ENCODE measurements at regions not wholly inside any gene's neighbourhood (a gene's known extent, or its start where the extent isn't known, plus 50 kb on each side); places are given as distances from the start of the nearest gene placed in this dataset.

DNA sequence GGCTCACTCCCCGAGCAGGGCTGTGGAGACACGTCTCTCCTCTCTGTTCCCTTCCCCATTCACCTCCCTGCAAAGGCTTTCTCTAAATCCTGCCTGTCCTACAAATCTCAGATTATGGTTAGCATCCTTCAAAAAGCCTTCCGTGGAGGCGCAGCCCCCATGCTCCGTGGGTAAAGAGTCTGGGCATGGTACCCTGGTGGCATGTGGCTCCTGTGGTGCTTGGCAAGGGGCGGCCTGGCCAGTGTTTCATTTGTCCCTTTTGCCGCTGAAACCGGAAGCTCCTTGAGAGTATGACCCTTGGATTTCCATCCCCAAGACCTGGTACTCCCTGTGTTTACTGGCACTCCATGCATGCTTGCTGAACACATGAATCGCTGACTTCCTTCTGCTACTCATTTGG is 839.3 kb upstream of the SALL3 start:
- no peak for DNase-seq

DNA sequence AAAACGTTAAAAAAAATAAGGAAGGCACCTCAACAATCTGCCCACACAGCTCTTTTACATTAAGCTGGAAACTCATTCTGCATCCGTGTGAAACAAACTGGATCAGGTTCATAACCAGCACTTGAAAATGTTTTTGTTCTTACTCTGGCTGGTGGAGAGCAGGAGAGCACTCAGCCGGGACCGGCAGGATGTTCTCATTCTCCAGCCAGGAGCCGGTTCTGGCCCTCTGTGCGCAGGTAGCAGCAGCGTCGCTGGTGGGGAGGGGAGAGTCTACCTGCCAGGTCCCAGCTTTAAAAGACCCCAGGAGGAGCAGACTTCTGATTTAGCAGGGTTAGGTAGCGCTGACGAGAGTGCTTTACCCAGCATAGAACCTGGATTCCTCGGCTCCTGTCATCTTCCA is 834.9 kb upstream of the SALL3 start:
- DNase-seq = no peak

DNA sequence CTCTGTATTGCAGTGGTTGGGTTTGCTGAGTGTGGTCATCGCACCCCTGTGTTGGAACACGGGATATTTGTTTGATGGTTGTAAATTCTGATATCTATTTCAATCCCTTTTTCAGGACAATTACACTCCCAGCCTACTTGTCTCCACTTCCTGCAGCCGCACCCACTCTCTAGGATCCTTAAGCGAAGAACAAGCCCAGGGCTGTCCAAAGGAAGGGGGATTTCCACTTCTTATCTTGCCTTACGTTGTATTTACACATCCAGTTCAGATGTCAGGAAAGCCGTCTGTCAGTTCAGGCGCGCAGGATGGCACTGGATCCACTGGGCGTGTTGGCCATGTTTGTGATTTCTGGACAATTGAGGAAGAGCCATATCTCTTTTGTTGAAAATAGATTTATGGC is 834.5 kb upstream of the SALL3 start:
- DNase-seq = no peak

DNA sequence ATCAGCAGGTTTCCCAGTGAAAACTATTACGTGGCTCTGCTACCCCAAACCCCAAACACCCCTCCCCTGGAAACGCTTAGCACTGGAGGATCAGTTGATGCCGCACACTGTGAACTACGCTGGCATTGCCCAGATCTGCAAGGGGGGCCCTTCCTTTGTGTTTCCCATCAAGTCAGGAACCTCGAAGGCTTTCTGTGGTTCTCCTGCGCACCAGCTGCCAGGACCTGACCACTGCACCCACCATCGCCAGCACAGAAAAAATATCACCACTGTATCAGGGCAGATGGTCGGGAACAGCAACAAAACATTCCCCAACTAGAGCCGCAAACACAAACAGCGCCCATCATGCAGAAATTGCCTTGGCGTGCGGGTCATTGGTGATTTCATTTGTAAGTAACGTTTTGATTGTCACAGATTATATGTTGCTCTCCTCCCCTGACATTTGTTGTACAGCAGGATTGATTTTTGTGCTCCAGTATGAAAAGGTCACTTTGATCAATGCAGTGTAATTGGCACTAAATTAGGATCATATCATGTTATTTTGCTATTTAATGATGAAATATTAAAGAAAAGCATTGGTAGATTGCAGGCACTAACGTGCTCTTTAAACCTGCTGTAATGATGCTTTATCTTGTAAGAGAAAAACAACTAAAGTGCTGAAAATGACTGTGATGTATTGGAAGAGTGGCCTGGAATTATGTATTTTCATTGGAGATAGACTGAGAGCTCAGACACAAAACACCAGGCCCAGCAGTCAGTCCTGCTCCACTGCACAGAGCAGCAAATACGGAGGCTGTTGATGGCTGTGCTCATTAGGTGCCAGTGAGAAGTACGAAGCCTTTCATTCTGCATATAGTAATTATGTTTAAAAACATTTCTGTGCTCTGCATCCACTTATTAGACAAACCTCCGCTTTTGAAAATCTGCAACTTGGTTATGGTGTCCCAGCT is 833.2 kb upstream of the SALL3 start:
- DNase-seq = no peak

DNA sequence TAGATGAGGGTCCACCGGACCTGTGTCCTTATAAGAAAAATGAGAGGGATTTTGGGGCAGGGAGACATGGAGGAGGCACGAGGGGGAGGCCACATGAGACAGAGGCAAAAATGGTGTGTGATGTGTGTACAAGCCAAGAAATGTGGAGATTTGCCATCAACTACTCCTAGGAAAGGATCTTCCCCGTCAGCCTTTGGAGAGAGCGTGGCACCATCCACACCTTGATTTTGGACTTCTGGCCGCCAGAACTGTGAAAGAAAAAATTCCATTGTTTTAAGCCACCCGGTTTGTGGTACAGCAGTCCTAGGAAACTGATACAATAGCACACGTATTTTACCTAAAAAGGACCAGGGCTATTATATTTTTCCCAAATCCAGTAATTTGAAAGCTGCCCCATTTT is 829.0 kb upstream of the SALL3 start:
- DNase-seq = no peak

DNA sequence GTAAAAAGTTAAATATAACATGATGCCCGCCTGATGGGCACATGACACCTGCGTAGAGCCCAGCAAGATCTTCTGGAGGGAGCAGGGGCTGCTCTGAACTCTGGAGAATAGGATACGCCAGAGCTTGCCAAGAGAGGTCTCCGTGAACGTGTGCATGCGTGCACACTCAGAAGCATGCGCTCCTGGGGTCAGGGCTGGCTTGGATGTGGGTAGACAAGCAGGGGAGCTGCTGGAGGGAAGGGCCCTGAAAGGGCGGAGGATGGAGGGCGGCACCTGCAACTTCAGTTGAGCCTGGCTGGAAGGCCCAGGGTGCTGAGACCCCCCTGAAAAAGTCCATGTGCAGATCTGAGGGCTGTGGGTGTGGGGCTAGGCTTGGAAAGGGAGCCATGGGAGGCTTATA is 828.4 kb upstream of the SALL3 start:
- DNase-seq = no peak

DNA sequence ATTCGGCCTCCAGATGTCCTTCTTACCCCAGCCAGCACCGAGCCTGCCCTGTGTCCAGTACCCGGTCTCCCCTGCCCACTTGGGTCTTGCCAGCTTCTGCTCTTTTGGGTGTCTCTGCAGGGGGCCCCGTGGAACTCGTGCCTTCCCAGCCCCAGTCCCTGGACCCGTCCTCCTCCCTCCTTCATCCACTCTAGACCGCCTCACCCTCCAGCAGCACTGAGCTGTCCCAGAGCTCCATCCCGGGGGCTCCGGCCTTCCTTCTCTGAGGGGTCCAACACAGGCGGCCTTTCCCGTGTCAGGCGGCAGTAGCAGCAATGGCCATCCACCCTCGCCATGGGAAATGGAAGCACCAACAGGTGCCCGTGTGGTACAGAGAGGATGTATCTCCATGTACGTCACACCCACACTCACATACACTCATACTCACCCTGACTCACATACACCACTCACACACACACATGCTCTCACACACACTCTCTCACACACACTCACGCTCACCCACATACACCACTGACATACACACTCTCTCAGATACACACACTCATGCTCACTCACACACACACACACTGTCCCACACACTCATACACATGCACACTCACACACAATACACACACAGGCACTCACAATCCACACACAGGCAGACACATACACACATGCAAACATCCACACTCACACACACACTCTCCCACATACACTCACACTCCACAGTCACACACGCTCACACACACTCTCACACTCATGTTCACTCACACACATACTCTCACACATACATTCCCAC is 827.5 kb upstream of the SALL3 start:
- DNase-seq = no peak

DNA sequence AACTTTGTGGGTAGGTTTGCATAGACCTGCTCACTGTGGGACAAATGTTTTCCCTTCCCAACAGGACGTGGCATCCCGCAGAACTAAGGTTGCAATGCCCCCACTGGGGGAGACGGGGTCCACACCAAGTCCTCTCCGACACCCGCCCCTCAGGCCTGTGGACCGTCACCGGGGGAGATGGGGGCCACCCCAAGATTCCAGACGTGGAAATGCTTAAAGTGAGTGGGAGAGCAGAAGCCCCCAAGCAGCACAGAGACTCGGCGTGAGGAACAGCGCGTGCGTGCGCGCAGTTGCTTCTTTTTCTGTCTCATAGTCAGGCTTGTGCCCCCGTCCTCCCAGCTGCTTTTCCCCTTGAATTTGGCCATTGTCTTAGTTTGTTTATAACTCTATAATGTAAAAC is 826.3 kb upstream of the SALL3 start:
- no peak for DNase-seq

DNA sequence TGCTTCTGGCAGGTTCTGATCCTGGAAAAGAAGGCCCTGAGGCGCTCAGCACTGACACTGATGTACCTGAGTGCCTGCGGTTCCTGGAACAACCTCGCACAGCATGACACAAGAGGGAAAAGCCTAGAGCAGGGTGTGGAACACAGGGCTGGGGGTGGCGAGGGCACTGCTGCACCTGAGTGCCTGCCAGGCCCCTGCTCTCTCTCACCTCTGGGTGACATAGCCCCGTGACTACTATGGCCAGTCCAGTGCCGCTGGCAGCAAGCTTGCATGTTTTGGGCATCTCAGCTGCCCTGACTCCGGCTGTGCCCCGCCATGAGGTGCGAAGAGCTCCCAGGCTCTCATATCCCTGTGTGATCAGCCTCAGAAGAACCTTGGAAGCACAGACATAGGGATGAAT is 825.2 kb upstream of the SALL3 start:
- no peak for DNase-seq

DNA sequence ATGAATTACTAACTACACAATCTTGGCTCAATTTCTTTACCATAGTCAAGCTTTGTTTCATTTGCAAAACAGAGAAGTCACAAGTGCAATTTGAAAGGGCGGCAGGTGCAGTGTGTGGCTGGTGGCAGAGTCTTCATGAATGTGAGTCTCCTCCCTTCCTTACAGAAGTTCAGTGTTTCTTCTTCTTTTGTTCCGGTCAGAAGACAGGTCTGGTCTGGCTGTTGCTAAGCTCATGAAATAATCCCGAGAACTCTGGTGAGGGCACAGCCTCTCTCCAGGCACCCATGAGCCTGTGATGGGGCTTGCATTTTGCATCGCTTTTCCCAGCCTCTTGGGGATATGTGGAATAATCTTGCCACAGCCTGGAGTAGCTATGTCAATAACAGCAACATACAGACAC is 824.8 kb upstream of the SALL3 start:
- no peak for DNase-seq

DNA sequence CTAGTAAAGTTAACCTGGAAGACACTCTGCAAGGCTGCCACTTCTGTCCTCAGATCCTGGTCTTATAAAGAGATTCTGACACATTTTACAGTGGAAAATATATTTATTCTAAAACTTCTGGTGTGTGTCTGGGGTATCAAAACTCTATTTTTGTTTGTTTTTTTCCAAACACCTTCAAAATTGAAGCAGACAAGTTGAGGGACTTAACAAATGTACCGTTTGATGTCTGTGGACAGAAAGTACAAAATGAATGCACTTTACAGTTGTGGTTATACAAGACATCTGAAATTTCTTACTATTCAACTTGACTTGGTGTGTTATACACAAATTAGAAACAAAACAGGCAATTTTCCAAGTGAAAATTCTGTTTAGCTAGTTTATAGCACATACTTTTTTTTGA is 823.2 kb upstream of the SALL3 start:
- DNase-seq = no peak

DNA sequence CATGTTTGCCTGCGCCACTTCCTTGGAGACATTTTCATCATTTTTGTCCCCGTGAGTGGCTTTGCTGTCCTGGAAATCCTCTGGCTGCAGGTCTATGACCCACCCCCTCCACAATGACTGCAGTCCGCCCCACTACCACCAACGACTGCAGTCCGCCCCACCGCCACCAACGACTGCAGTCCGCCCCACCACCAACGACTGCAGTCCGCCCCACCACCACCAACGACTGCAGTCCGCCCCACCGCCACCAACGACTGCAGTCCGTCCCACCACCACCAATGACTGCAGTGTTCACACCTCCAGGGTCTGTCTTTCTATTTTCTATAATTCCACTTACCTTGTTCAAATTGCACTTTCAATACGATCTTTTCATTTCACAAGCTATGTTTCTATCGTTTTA is 820.7 kb upstream of the SALL3 start:
- DNase-seq = no peak

DNA sequence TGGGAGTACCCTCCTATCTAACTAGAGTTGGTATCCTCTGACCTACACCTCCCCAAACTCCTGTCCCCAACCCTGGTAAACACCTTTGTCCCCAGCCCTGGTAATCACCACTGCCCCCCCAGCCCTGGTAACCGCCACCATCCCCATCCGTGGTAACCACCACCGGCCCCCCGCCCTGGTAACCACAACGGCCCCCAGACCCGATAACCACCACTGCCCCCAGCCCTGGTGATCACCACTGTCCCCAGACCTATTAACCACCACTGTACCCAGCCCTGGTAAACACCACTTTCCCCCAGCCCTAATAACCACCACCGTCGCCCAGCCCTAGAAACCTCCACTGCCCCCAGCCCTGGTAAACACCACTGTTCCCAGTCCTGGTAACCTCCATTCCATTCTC is 820.2 kb upstream of the SALL3 start:
- DNase-seq = no peak

DNA sequence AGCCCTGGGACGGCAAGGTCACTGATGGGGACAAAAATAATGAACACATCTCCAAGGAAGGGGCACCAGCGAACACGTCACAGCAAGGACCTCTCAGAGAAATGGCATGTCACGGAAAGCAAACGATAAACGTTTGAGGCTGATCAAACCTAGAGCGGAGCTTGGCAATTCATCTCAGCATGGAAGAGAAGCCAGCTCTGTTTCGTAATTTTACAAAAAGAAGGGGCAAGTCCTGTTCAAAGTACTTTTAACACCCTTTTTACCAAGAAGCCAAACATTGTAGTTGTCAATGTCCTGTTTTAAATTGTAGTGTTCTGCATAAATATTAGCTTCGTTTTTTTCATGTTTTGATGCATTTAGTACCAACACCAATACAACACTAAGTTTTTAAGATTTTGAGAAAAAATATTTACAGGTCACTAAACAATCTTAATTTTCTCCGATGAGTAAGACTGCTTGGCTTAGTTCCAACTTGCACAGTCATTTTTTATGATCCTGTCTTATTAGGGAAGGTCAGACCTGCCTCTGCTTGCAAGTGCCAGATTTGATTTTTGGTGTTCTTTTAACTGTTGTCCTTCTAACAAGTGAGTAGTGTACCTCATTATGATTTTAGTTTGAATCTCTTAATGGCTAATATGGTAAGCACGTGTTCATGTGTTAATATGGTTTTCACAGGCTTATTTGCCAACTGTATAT is 818.5 kb upstream of the SALL3 start:
- no peak for DNase-seq

DNA sequence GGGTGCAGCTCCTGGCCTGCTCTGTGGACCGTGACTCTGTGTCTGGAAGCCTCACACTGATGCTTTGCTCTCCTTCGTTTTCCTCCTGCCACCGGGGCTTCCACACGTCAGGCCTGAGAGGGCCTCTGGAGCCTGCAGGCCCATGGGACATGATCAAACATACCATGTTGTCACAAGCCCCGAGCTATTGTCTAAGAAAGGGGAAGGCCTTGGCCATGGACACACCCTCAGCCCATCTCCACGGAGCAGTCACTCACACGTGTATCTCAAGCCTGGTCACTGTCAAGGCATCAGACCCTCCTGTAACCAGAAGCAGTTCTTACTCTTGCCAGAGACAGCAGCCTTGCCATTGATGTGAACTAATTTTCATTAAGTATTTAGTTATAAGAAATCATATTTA is 814.1 kb upstream of the SALL3 start:
- no peak for DNase-seq

DNA sequence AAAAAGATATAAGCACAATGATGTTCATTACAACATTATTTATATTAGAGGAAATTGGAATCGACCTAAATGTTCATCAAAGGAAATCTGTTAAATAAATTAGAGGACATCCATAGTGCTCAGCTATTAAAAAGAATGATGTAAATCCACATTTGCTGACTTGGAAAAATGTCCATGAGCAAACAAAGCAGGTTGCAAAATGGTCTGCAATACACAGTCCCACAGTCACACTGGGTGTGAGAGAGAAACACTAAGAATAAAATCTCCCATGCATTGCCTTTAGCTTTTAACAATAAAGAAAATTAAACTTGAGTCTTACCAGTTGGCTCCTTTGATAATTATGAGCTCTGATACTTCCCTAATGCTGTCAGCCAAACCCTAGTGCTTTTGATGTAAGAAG is 811.1 kb upstream of the SALL3 start:
- DNase-seq = no peak

DNA sequence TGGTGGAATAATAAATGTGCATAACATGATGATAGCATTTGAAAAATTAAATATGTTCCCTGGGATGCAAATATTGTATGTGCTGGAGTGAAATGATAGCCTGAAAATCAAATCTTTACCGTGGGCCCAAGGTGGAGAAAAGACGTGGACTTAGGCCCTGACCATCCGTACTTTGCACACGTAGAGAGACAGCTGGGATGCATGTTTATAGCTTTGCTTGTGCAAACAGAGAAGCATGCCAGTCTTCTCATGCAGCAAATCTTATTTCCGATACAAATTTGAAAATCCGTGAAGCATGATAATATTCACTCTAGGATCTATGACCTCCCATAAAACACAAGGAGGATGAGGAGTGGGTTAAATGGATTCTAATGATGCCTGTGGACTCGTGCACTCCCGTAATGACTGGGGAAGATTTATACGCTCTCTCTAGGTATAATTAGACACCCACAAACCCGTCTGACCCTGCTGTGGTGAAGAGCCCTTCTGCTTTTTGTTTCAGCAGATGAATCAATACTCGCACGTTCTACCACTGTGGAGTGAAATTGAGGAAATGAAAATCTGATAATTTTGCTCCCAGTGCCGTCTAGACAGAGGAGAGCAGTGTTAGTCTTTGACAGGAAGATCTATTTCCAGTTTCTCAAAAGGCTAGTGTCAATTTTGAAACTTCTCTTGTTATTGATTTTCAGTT is 810.3 kb upstream of the SALL3 start:
- peak in 7 of 58 donors; percentile 4 to 33 (median 11) for DNase-seq

DNA sequence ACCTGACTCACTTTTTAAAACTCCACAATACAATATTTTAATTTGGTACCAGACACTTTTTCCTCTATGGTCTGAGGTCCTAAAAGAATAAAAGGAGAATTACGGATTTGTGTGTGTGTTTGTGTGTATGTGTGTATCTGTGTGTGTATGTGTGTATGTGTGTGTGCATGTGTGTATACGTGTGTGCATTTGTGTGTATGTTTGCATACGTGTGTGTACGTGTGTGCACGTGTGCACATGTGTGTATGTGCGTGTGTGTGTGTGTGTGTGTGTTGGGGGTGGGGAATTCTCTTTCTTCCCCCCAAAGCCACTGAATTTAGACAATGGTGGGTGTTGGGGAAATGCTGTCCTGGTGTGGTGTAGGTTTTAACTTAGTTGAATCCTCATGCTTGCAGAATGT is 807.7 kb upstream of the SALL3 start:
- no peak for DNase-seq

DNA sequence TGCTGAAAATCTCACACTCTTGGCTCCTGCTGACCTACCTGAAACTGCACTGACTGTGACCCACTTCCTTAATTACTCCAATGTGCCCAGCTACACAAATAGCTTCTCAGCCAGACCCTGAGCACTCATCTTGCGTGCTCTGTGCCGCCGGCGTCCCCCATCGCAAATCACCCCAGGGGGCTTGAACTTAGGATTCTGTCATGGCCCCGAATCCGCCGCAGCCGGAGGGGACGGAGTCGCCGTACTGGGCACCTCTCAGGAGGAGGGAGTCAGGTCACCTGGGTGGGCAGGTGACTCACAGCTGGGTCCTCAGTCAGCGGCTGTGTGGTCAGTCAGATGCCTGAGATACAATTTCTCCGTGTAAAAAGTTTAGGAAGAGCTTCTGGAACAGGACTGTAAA is 804.9 kb upstream of the SALL3 start:
- no peak for DNase-seq

DNA sequence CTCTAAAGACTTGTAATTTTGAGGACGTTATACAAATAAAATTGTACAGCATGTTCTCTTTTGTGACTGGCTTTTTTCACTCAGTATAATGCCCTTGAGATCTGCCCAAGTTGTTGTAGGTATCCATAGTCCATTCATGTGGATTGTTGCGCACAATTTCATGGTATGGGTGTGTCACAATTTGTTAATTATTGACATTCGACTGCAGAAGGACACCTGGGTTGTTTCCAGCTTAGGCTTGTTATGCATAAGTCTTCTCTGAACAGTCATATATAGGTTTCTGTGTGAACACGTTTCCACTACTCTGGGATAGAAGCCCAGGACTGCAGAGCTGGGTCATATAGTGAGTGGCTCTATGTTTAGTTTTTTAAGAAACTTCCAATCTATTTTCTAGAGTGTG is 800.8 kb upstream of the SALL3 start:
- DNase-seq = no peak

DNA sequence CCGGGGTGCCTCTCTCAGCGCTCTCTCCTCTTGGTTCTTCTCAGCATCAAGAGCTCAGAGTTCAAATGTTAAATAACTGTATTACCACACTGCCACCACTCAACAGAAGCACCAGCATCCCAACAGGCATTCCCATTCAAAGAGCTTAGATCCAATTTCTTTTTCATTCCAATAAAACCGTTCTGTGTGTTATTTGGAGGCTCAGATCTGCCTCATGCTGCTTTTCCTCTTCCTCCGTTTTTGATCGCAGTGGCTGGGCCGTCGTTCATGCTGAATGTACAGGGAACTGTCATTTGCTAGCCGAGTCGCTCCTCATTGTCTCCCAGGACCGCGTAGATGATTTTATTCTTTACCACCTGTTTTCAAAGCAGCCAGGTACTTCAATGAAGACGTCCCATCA is 798.9 kb upstream of the SALL3 start:
- DNase-seq = no peak

DNA sequence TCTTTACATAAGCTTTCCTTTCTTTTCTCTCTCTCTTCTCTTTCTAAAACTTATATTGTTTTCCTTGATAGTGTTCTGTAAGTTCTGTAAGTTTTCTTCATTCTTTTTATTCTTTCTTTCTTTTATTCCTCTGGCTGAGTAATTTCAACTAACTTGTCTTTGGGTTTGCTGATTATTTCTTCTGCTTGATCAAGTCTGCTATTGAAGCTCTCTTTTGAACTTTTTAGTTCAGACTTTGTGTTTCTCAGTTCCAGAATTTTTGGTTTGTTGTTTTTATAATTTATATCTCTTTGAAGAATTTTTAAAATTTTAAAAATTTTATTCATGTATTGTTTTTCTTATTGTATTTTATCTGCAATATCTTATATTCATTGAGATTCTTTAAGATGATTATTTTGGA is 795.8 kb upstream of the SALL3 start:
- DNase-seq = no peak
